K562 (cell line): ENCODE measurements at regions not wholly inside any gene's neighbourhood (a gene's known extent, or its start where the extent isn't known, plus 50 kb on each side); places are given as distances from the start of the nearest gene placed in this dataset.

Experiments used
- ATAC-seq: fragments of 200-7000 bp; cut with Tn5 transposase; 3 replicates; pipeline ENCODE4 v1.9.1; 2020; ENCODE audit warnings: moderate library complexity
- BruUV-seq: library from RNA; stranded (reverse); fragments of 400-500 nt; replicated peaks from 2 replicates; lab custom pipeline; 2021; lab: Mats Ljungman, UMichigan
- CTCF ChIA-PET: fragments of 300-600 bp; formaldehyde crosslinking; extraction: SDS; loops from one replicate; lab custom pipeline; 2021; ENCODE audit warnings: low intra/inter-chr PET ratio; lab: Yijun Ruan, JAX
- POLR2A ChIA-PET: fragments of 300-600, 350-650 bp; sonication (Branson Sonifier 250); formaldehyde crosslinking; extraction: SDS; loops from one replicate; lab custom pipeline; 2021; ENCODE audit warnings: antibody characterized with exemption, inconsistent platforms; lab: Yijun Ruan, JAX
- DNase-seq, 4 experiments: peaks; one replicate each; pipeline versions ENCODE4 v3.0.0 to v3.0.0-alpha.2; 2011 to 2018; ENCODE audit warnings: low spot score in 3 of 4, mixed read lengths in 3 of 4; ENCODE audit errors: extremely low read depth in 1 of 4
- FAIRE-seq: peaks from 2 replicates; lab custom pipeline; 2011; peaks lifted over from hg19 to GRCh38; lab: Jason Lieb, UNC
- H2AFZ ChIP-seq: 2 replicates; pipeline ENCODE4 v1.6.0; 2011; ENCODE audit warnings: low read depth, low read length, control low read depth, inconsistent platforms
- H3K27ac ChIP-seq: fragments of 200-600 bp; 3 replicates; pipeline ENCODE4 v1.8.0; 2011; ENCODE audit warnings: low read depth, mild to moderate bottlenecking, control low read depth, inconsistent platforms, low read length, moderate library complexity, mixed read lengths; ENCODE audit errors: extremely low read depth
- H3K27me3 ChIP-seq, 2 experiments: fragments of 300-600 bp in 1 of 2; 2 replicates in 1 of 2; 3 replicates in 1 of 2; pipeline versions ENCODE4 v1.6.0 to v1.8.0; 2011; ENCODE audit warnings: inconsistent platforms in 2 of 2, low read length in 2 of 2, mild to moderate bottlenecking in 1 of 2, mixed read lengths in 1 of 2, moderate library complexity in 1 of 2; ENCODE audit not compliant: control insufficient read depth in 2 of 2, insufficient read depth in 2 of 2
- H3K36me3 ChIP-seq: fragments of 300-600 bp; 3 replicates; pipeline ENCODE4 v1.8.0; 2011; ENCODE audit warnings: mild to moderate bottlenecking, low read length, inconsistent platforms; ENCODE audit not compliant: control insufficient read depth, insufficient read depth
- H3K4me1 ChIP-seq, 2 experiments: fragments of 200-600 bp in 1 of 2; replicated peaks in 1 of 2; 2 replicates in 1 of 2; 3 replicates in 1 of 2; pipeline versions ENCODE4 v1.5.1 to v1.8.0; 2011; ENCODE audit warnings: inconsistent platforms in 2 of 2, low read length in 2 of 2, mild to moderate bottlenecking in 1 of 2, mixed read lengths in 1 of 2, moderate library complexity in 1 of 2; ENCODE audit not compliant: control insufficient read depth in 2 of 2, insufficient read depth in 2 of 2
- H3K4me2 ChIP-seq: 2 replicates; pipeline ENCODE4 v1.6.1; 2011; ENCODE audit warnings: low read length, control low read depth, inconsistent platforms, mixed read lengths; ENCODE audit not compliant: insufficient read depth
- H3K4me3 ChIP-seq: fragments of 200-600 bp; sonication (generic), shearing (Covaris generic); 2 replicates; pipeline ENCODE4 v1.5.1; 2016; ENCODE audit warnings: control low read depth, inconsistent platforms
- H3K79me2 ChIP-seq: fragments of 200-600 bp; 3 replicates; pipeline ENCODE4 v1.8.0; 2011; ENCODE audit warnings: low read length, inconsistent platforms; ENCODE audit not compliant: control insufficient read depth, insufficient read depth
- H3K9ac ChIP-seq, 2 experiments: 2 replicates each; pipeline versions ENCODE4 v1.6.0 to v1.6.1; 2011; ENCODE audit warnings: low read depth in 2 of 2, low read length in 2 of 2, control low read depth in 1 of 2, inconsistent platforms in 1 of 2, mild to moderate bottlenecking in 1 of 2, mixed read lengths in 1 of 2; ENCODE audit not compliant: insufficient read depth in 1 of 2
- H3K9me1 ChIP-seq: one replicate; pipeline ENCODE4 v1.6.0; 2011; ENCODE audit warnings: inconsistent platforms, mild to moderate bottlenecking, low read length, moderate library complexity; ENCODE audit not compliant: control insufficient read depth, insufficient read depth
- H3K9me3 ChIP-seq: replicated peaks from 2 replicates; pipeline ENCODE4 v1.5.1; 2011; ENCODE audit warnings: low read depth, low read length, inconsistent platforms; ENCODE audit not compliant: control insufficient read depth, insufficient read depth
- H4K20me1 ChIP-seq: replicated peaks from 2 replicates; pipeline ENCODE4 v1.6.1; 2011; ENCODE audit warnings: low read length, inconsistent platforms, mixed read lengths; ENCODE audit not compliant: control insufficient read depth, insufficient read depth
- CBX2 ChIP-seq: fragments of 200-600 bp; sonication (generic); IDR thresholded peaks from one replicate; pipeline ENCODE4 v1.6.1; 2012; ENCODE audit warnings: mild to moderate bottlenecking, low read length, inconsistent platforms; ENCODE audit not compliant: insufficient read depth, poor library complexity, severe bottlenecking
- DMBX1 ChIP-seq: fragments of 250-450 bp; sonication (Bioruptor Pico); IDR thresholded peaks from 2 replicates; pipeline ENCODE4 v1.8.0; 2022; ENCODE audit warnings: inconsistent platforms, mild to moderate bottlenecking, moderate library complexity, borderline replicate concordance
- HDAC3 ChIP-seq: fragments of 450-650 bp; IDR thresholded peaks from 2 replicates; pipeline ENCODE4 v1.6.1; 2018; ENCODE audit warnings: borderline replicate concordance, mild to moderate bottlenecking, moderate library complexity; ENCODE audit not compliant: partially characterized antibody
- HMGN3 ChIP-seq: IDR thresholded peaks from 2 replicates; pipeline ENCODE4 v1.6.1; 2011; ENCODE audit warnings: borderline replicate concordance, low read depth, mild to moderate bottlenecking, mixed read lengths, low read length; ENCODE audit not compliant: insufficient read length; ENCODE audit errors: extremely low read depth
- KDM5B ChIP-seq: fragments of 200-600 bp; sonication (generic); IDR thresholded peaks from 2 replicates; pipeline ENCODE4 v1.6.1; 2012; ENCODE audit warnings: low read depth, mild to moderate bottlenecking, moderate library complexity, low read length, control low read depth, inconsistent platforms; ENCODE audit not compliant: insufficient replicate concordance
- MTA2 ChIP-seq: fragments of 450-650 bp; IDR thresholded peaks from 2 replicates; pipeline ENCODE4 v1.6.1; 2016; ENCODE audit warnings: low read depth
- SAP30 ChIP-seq: fragments of 200-600 bp; sonication (generic); IDR thresholded peaks from 2 replicates; pipeline ENCODE4 v1.6.1; 2012; ENCODE audit warnings: borderline replicate concordance, low read depth, mild to moderate bottlenecking, moderate library complexity, low read length, control low read depth, inconsistent platforms; ENCODE audit not compliant: insufficient read depth, poor library complexity, severe bottlenecking
- SIN3B ChIP-seq: fragments of 450-650 bp; IDR thresholded peaks from 2 replicates; pipeline ENCODE4 v1.6.1; 2017; ENCODE audit warnings: low read depth, mild to moderate bottlenecking, moderate library complexity
- SMAD4 ChIP-seq: fragments of 250-450 bp; sonication (Bioruptor Pico); conservative IDR thresholded peaks from 2 replicates; pipeline ENCODE4 v1.8.0; 2021; ENCODE audit warnings: inconsistent platforms, mild to moderate bottlenecking, moderate library complexity
- SRSF7 ChIP-seq: fragments of 200-400 bp; formaldehyde crosslinking; optimal IDR thresholded peaks from 2 replicates; pipeline ENCODE3; 2017; ENCODE audit warnings: mild to moderate bottlenecking, low read depth, low read length
- ZBTB8A ChIP-seq: fragments of 450-650 bp; IDR thresholded peaks from 2 replicates; pipeline ENCODE4 v1.6.1; 2018; ENCODE audit warnings: mild to moderate bottlenecking, moderate library complexity; ENCODE audit not compliant: partially characterized antibody
- ZNF253 ChIP-seq: fragments of 250-450 bp; sonication (Bioruptor Pico); conservative IDR thresholded peaks from 2 replicates; pipeline ENCODE4 v1.6.1; 2021; ENCODE audit warnings: mild to moderate bottlenecking
- ZNF436 ChIP-seq: fragments of 250-450, 450-650 bp; sonication (Bioruptor Pico); formaldehyde crosslinking; IDR thresholded peaks from 2 replicates; pipeline ENCODE4 v1.7.0; 2020; ENCODE audit warnings: mild to moderate bottlenecking
- WGBS: fragments of 100-300 bp; shearing (Covaris generic); methylation state at CpG from one replicate; pipeline ENCODE4 v1.1.6; 2016; ENCODE audit warnings: low coverage, mixed read lengths; ENCODE audit not compliant: insufficient coverage; ENCODE audit errors: missing lambda C conversion rate; 5-methylcytosine and 5-hydroxymethylcytosine counted together
- in situ Hi-C: fragments of 300-500 bp; cut with MboI; formaldehyde crosslinking; loops from 4 replicates; pipeline ENCODE4 v1.15.0; 2018; ENCODE audit warnings: inconsistent platforms, mixed read lengths
- intact Hi-C: fragments of 100-400 bp; cut with micrococcal nuclease; formaldehyde crosslinking; loops from 2 replicates; pipeline ENCODE4 v1.14.2; 2022
- TF ChIP-seq, protein P1 (sequence below): fragments of 250-450 bp; sonication (Bioruptor Pico); IDR thresholded peaks from 2 replicates; pipeline ENCODE4 v1.8.0; 2022; ENCODE audit warnings: moderate library complexity, mild to moderate bottlenecking, inconsistent platforms

DNA sequence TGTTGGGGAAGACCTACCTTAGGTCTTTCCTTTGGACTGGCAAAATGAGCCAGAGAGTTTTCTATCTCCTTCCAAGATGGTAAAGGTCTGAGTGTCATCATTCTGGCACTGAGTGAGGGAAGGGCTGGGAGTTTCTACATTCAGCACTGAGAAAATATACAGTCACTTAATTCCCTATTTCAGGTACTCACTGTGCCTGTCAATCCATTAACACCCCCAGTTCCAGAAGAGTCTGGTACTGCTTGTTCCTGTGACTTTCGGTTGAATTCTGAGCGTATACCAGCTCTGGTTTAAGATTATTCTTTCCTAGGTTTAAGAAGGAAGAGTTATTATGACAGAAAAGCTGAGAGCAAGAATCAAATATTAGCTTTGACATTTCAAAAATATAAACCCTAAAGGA is 68.4 kb downstream of the MTX3 start:
- no peaks in the 10 kb centered on the region for H3K4me1 ChIP-seq
- H3K27ac ChIP-seq = no peak overlapping the region
- no peaks in the 10 kb centered on the region for H3K36me3 ChIP-seq
- no peaks in the 10 kb centered on the region for H3K79me2 ChIP-seq
- WGBS = 0% methylated on average over 2 of the region's 2 CpGs
- no peak overlapping the region for H3K4me2 ChIP-seq
- H3K9ac ChIP-seq = no peak overlapping the region
- H4K20me1 ChIP-seq = no peaks in the 10 kb centered on the region
- DNase-seq (no peak), FAIRE-seq (no peak), ATAC-seq (no peak)
- ChIA-PET POLR2A (no interaction called here), CTCF (no interaction called here)
- H2AFZ ChIP-seq = no peak overlapping the region
- no peak overlapping the region for H3K4me3 ChIP-seq
- TF ChIP-seq HDAC3 (no peak), SMAD4 (CRISPR knock-in tag) (no peak), SIN3B (no peak), MTA2 (no peak), DMBX1 (CRISPR knock-in tag) (no peak), SAP30 (no peak), HMGN3 (no peak), ZBTB8A (no peak), ZNF253 (CRISPR knock-in tag) (no peak), CBX2 (no peak), KDM5B (no peak), SRSF7 (no peak), ZNF436 (CRISPR knock-in tag) (no peak)
- TF ChIP-seq, protein P1, sequence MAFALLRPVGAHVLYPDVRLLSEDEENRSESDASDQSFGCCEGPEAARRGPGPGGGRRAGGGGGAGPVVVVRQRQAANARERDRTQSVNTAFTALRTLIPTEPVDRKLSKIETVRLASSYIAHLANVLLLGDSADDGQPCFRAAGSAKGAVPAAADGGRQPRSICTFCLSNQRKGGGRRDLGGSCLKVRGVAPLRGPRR = no peak
- no TSS peak for BruUV-seq
- in situ Hi-C loops = no loop called here
- H3K9me1 ChIP-seq = no peaks in the 10 kb centered on the region
- intact Hi-C loops = no loop called here
- H3K27me3 ChIP-seq = no peaks in the 10 kb centered on the region
- H3K9me3 ChIP-seq = peaks cover 2% of the 10 kb centered on the region; the same call in 1 of the 2 replicates
